ENCODE measurements at regions not wholly inside any gene's neighbourhood (a gene's known extent, or its start where the extent isn't known, plus 50 kb on each side); places are given as distances from the start of the nearest gene placed in this dataset.

GRCh38 chr6:85193339-85193738 lies 256.5 kb upstream of the NT5E start:
- no peak for DNase-seq

- no peak for DNase-seq
Measured at GRCh38 chr6:85192596-85192995, 257.3 kb upstream of the NT5E start.

GRCh38 chr6:85192186-85192585 lies 257.7 kb upstream of the NT5E start:
- DNase-seq, result no peak

DNA sequence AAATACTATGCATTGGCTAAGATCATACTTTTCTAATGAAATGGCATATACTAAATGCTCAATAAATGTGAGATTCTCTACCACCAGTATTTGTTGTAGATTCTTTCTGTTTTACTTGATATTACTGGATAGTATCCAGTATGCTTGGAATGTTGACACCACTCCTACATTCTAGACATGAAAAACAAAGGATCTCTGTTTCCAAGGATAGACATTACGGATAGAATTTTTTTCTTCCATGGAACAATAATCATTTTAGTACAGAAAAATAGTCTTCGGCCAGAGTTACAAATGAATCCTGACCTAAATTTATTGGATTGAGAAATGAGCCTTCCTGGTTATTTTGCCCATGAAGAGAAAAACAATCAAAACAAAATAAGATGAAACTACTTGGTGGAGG lies 258.2 kb upstream of the NT5E start:
- no peak for DNase-seq

GRCh38 chr6:85186546-85187175 lies 263.2 kb upstream of the NT5E start:
- no peak for DNase-seq

GRCh38 chr6:85185977-85186376 lies 263.9 kb upstream of the NT5E start:
- no peak for DNase-seq

GRCh38 chr6:85183841-85184240 lies 266.0 kb upstream of the NT5E start:
- no peak for DNase-seq

GRCh38 chr6:85172705-85173104 lies 277.2 kb upstream of the NT5E start:
- DNase-seq, result no peak

- DNase-seq, result no peak
Measured at GRCh38 chr6:85172161-85172560, 277.7 kb upstream of the NT5E start.

DNA sequence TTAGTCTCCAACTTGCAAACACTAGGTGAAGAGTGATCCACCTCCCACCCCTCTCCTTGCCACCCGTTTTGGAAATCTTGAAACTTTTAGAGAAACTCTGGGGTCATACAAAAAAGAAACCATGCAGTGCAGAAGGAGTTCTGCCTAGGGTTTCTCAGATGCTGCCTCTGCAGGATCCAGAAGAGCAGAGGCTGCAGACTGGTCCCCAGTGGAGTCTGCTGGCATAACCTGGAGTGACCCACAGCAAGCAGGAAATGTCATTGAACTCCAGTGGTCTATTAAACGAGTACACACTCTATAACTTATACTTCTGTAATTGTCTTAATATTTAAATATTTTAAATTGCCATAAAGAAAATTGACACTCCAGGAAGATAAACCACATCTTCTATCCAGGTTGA lies 280.7 kb upstream of the NT5E start:
- no peak for DNase-seq

GRCh38 chr6:85168146-85168545 lies 281.7 kb upstream of the NT5E start:
- DNase-seq, result no peak

- no peak for DNase-seq
Measured at GRCh38 chr6:85166114-85166741, 283.7 kb upstream of the NT5E start.

DNA sequence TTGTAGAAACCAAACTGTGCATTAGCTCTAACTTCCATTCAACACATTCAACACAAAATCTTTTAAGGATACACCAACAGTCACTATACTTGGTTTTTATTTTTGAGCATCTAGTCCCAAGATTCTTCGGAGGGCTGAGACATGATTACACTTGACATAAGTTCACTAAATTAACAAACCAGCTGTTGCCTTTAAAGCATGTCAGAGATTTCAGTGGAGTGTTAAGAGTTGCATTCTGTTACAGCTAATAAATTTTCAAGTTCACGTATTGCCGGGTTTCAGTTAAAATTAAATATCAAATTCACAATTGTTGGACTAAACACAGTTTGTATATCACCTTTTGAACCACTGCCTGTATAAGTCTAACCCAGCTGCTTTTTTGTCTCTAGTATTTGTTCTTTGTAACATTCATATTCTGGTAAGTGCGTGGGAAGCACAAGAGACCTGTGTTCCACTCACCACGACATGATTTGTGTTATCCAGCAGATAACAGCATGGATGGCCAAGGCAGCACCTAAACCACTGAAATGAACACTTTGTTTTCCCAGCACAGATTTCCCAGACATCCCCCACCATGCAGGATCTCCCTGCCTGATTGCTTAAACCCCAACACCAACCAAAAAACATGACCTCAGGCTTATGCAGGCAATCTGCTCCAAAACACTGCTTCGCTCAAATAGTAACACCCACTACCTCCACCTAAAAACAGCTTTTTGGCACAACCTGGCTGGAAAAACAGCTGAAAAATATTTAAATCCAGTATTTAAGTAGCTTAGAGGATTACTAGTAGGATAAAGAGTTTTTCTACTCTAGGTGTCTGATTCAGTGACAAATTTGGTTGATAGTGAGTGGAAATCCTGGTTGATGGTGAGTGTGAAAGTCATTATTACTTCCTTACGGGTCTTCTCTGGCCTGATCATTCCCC lies 286.5 kb upstream of the NT5E start:
- DNase-seq, result no peak

DNA sequence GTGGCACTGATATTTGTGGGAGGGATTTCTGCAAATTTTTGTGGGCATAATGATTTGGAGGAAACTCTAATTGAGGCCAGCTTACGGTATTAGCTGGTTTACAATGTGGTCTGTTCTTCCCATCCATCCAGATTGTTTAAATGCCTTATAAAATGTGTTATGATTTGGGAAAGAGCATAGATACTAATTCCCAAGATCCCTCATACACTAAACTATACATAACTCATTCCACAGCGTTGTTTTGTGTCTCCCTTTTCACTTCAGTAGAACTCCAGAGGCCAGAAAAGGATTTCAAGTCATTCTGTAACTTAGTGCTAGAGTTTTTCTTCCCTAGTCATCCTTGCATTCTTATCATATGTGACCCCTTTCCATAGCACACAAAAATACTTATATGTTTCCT lies 292.6 kb upstream of the NT5E start:
- DNase-seq, result no peak

GRCh38 chr6:85143676-85144075 lies 306.2 kb upstream of the NT5E start:
- DNase-seq, result no peak

GRCh38 chr6:85137865-85138264 lies 312.0 kb upstream of the NT5E start:
- DNase-seq, result no peak

DNA sequence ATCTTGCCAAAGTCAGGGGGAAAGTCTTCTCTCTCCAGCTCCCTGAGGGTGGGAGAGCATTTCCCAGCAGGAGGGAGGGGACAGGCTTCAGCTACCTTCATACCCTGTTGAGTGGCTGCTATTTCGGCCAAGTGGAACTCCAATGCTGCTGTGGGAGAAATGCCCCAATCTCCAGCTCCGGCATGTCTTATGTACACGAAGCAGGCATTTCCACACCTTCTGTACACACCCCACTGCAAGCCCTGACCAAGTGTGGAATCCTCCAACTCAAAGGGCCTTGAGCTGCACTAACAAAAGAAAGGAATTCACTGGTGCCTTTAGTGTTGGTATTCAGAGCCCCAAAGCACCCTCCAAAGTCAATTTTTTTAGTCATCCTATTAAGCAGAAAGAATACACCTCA lies 313.6 kb upstream of the NT5E start:
- DNase-seq, result no peak

DNA sequence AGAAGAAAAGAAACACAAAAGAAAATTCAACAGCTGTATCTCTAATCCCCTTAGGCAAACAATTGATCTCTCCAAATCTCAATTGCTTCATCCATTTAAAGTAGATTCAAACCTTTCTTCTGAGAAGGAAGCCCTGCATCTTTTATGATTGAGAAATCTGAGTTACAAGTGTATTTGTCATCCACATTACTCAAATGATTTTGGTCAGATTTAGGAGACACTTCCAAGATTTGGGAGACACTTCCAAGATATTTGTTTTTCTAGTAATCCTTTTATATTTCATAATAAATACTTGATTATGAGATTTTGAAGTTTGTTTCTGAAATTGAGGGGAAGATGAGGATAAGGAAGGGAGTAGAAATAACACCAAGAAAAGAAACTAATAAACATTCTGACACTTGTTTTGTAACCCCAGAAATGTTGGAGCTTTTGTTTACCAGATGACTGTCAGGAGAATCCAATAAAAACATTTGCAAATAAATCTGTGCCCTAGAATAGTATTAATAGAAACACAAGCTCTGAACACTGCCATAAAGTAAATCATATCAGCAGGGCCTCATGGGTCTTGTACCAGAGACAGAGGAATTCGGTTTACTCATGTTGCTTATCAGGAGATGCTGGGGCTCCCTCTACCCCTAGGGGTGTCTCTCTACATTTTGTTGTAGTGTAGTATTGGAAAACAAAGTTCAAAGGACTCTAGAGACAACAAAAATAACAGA lies 314.3 kb upstream of the NT5E start:
- DNase-seq, result no peak

DNA sequence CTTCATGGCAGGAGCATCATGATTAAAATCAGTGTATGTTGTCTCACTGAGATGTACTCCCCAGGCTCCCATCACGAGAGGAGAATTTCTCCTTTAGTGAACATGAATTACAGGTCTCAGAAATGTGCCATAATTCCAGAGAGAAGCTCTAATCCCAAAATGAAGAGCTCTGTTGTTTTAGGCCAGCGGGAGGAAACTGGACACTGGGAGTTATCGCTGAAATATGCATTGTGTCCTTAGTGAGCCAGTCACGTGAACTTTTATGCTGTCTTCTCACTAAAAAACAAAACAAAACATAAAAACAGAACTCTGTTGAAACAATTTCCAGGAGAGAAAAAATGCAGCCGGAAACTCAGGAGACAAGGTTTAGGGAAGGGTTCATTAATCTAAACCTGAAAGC lies 315.7 kb upstream of the NT5E start:
- DNase-seq, result no peak

DNA sequence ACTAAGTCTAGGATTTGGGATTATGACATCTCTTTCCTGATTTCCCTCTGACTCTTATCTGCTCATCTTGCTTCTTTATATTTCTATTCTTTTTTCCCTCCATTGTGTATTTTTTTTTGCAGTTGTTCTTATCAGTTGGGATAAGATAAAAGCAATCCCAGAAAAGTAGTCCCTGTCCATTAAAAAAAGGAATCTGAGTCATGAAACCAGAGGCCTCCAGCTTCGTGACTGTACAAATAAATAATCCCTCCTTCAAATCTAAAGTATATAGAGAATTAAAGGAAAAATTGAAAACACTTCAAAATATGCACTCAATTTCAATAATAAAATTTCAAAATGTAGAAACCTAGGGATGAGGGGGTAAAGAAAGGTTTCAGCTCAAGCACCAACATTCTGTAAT lies 317.8 kb upstream of the NT5E start:
- no peak for DNase-seq

- DNase-seq, result no peak
Measured at GRCh38 chr6:85130743-85131142, 319.1 kb upstream of the NT5E start.

DNA sequence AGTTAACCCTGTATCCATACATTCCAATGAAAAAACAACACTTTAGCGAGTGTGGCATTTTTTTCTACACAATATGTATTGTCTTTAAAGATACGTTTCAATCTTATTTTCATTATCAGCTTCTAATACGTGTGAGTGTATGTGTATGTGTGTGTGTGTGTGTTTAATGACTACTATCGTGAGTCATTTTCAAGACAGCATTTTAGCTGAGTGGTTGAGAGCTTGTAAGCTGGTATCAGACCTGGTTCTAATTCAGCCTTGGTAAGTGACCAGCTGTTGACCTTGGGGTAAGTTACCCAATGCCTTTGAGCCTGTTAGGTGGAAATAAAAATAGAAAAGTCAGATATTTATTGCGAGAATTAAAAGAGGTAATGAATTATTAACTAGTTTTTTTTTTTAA lies 320.0 kb upstream of the NT5E start:
- no peak for DNase-seq
